ENCODE measurements at regions not wholly inside any gene's neighbourhood (a gene's known extent, or its start where the extent isn't known, plus 50 kb on each side); places are given as distances from the start of the nearest gene placed in this dataset.
"Not testable (repeated sequence)": the region's sequence is repeated elsewhere in the genome, so short reads cannot be mapped to it uniquely, and the experiment has no call there.

DNA sequence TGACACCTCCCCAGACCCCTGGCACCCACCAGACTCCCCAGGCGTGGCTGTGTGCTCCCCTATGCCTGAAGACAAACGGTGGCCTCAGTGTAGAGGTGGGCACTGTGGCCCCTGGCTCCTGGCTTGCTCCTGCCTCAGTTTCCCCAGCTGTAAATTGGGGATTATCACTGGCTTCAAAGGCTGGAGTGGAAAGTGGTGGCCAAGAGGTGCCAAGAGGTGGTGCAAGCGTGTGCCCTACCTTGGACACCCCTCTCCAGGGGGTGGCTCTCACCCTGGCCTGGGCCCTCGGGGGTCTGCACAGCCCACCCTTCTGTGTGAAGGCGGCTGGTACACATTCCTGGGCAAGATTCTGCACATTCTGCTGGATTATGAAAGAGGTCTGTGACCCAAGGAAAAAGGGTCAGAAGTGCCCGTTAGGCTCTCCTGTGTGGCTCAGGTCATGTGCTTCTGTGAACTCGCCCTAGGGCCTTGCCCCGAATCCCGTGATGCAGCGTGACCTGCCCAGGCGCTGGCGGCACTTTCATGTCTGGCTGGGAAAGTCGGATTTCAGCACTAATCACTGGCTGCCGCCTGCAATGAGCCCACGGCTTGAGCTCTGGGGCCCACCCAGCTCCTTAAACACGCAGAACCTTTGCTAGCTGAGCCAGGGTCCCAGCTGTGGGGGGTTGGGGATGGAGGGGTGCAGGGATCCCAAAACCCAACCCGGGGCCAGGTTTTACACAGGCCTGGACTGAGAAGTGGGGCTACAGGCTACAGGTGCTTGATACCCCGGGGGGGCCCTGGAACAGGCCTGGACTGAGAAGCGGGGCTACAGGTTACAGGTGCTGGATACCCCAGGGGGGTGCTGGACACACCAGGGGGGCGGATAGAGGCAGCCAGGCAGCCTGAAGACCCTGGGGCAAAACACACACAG, 86.8 kb upstream of the METTL9 start:
- TF ChIP-seq, protein P1, sequence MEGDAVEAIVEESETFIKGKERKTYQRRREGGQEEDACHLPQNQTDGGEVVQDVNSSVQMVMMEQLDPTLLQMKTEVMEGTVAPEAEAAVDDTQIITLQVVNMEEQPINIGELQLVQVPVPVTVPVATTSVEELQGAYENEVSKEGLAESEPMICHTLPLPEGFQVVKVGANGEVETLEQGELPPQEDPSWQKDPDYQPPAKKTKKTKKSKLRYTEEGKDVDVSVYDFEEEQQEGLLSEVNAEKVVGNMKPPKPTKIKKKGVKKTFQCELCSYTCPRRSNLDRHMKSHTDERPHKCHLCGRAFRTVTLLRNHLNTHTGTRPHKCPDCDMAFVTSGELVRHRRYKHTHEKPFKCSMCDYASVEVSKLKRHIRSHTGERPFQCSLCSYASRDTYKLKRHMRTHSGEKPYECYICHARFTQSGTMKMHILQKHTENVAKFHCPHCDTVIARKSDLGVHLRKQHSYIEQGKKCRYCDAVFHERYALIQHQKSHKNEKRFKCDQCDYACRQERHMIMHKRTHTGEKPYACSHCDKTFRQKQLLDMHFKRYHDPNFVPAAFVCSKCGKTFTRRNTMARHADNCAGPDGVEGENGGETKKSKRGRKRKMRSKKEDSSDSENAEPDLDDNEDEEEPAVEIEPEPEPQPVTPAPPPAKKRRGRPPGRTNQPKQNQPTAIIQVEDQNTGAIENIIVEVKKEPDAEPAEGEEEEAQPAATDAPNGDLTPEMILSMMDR (IDR thresholded peaks at IDR 0.05) = not testable (repeated sequence)
- TF ChIP-seq POLR2A (IDR thresholded peaks at IDR 0.05) = not testable (repeated sequence)

Measured in Peyer's patch (tissue), 4 donors.